CD4-positive, alpha-beta T cell treated with Interferon gamma for 1 hour (primary cell): ENCODE measurements at regions not wholly inside any gene's neighbourhood (a gene's known extent, or its start where the extent isn't known, plus 50 kb on each side); places are given as distances from the start of the nearest gene placed in this dataset.

ENCODE experiments used
- DNase-seq: peaks from one replicate; pipeline ENCODE4 v3.0.0-alpha.2; 2020

GRCh38 chr13:99911965-99912566 is 59.5 kb downstream of the ZIC5 start:
- no peak for DNase-seq

GRCh38 chr13:99911069-99911964 is 60.2 kb downstream of the ZIC5 start:
- DNase-seq: no peak

- no peak for DNase-seq
Observed at GRCh38 chr13:99909836-99910619, 61.5 kb downstream of the ZIC5 start.

- no peak for DNase-seq
Observed at GRCh38 chr13:99909097-99909835, 62.3 kb downstream of the ZIC5 start.

- DNase-seq: no peak
Observed at GRCh38 chr13:99908140-99908803, 63.3 kb downstream of the ZIC5 start.

- DNase-seq: no peak
Observed at GRCh38 chr13:99907627-99908026, 63.9 kb downstream of the ZIC5 start.

GRCh38 chr13:99907038-99907437 is 64.5 kb downstream of the ZIC5 start:
- no peak for DNase-seq

GRCh38 chr13:99905814-99906213 is 65.8 kb downstream of the ZIC5 start:
- no peak for DNase-seq

GRCh38 chr13:99905224-99905623 is 66.3 kb downstream of the ZIC5 start:
- no peak for DNase-seq

GRCh38 chr13:99903140-99903539 is 68.4 kb downstream of the ZIC5 start:
- no peak for DNase-seq

GRCh38 chr13:99902657-99903056 is 68.9 kb downstream of the ZIC5 start:
- no peak for DNase-seq

- DNase-seq: no peak
Observed at GRCh38 chr13:99900960-99901359, 70.6 kb downstream of the ZIC5 start.

GRCh38 chr13:99898421-99898820 is 73.1 kb downstream of the ZIC5 start:
- DNase-seq: no peak

- no peak for DNase-seq
Observed at GRCh38 chr13:99897076-99897440, 74.5 kb downstream of the ZIC5 start.

GRCh38 chr13:99896369-99897075 is 75.0 kb downstream of the ZIC5 start:
- DNase-seq: no peak

- DNase-seq: no peak
Observed at GRCh38 chr13:99895444-99896368, 75.9 kb downstream of the ZIC5 start.

- no peak for DNase-seq
Observed at GRCh38 chr13:99894840-99895443, 76.6 kb downstream of the ZIC5 start.

GRCh38 chr13:99894105-99894839 is 77.3 kb downstream of the ZIC5 start:
- DNase-seq: no peak

GRCh38 chr13:99893567-99893966 is 78.0 kb downstream of the ZIC5 start:
- DNase-seq: no peak
